Spinal cord (tissue), 9 donors: ENCODE measurements at regions not wholly inside any gene's neighbourhood (a gene's known extent, or its start where the extent isn't known, plus 50 kb on each side); places are given as distances from the start of the nearest gene placed in this dataset.

Experiments
- DNase-seq, 6 donors: peaks; one replicate each; pipeline versions ENCODE4 v3.0.0 to v3.0.0-alpha.2; 2013 to 2015; ENCODE audit warnings: low spot score in 6 of 6, low read depth in 4 of 6
- H3K27ac ChIP-seq: one replicate; pipeline ENCODE4 v1.5.1; 2013; ENCODE audit warnings: low read depth, low read length, control low read depth
- H3K27me3 ChIP-seq: one replicate; pipeline ENCODE4 v1.6.1; 2013; ENCODE audit warnings: low read length; ENCODE audit not compliant: control insufficient read depth, insufficient read depth
- H3K36me3 ChIP-seq: one replicate; pipeline ENCODE4 v1.6.1; 2013; ENCODE audit warnings: low read length; ENCODE audit not compliant: control insufficient read depth, insufficient read depth
- H3K4me1 ChIP-seq: one replicate; pipeline ENCODE4 v1.6.1; 2013; ENCODE audit warnings: low read length; ENCODE audit not compliant: control insufficient read depth, insufficient read depth
- H3K4me3 ChIP-seq: one replicate; pipeline ENCODE4 v1.5.1; 2013; ENCODE audit warnings: low read depth, low read length, control low read depth
- H3K9me3 ChIP-seq: one replicate; pipeline ENCODE4 v1.6.1; 2013; ENCODE audit warnings: low read length; ENCODE audit not compliant: control insufficient read depth, insufficient read depth
- WGBS: methylation state at CpG from one replicate; pipeline ENCODE4 v1.1.5; 2013; ENCODE audit warnings: missing lambda C conversion rate; ENCODE audit not compliant: insufficient coverage; 5-methylcytosine and 5-hydroxymethylcytosine counted together
- donor health status: healthy.

GRCh38 chr2:136051725-136052048, 66.3 kb upstream of the DARS1 start:
- no peak for DNase-seq
- H3K36me3 ChIP-seq: no peaks in the 10 kb centered on the region
- H3K4me3 ChIP-seq: no peak overlapping the region
- H3K4me1 ChIP-seq: no peaks in the 10 kb centered on the region
- H3K27ac ChIP-seq: no peak overlapping the region
- no peaks in the 10 kb centered on the region for H3K9me3 ChIP-seq
- no peaks in the 10 kb centered on the region for H3K27me3 ChIP-seq

- Histone ChIP-seq H3K36me3 (no peaks in the 10 kb centered on the region), H3K4me3 (no peak overlapping the region), H3K27me3 (no peaks in the 10 kb centered on the region), H3K4me1 (no peaks in the 10 kb centered on the region), H3K9me3 (no peaks in the 10 kb centered on the region), H3K27ac (no peak overlapping the region)
- DNase-seq: no peak
- WGBS: no CpG with 5 or more reads among the region's 2 CpGs
Measured at GRCh38 chr2:136051001-136051724, 65.7 kb upstream of the DARS1 start.

GRCh38 chr2:136049991-136050920, 64.8 kb upstream of the DARS1 start:
- DNase-seq: no peak
- Histone ChIP-seq H3K4me1 (no peaks in the 10 kb centered on the region), H3K27ac (no peak overlapping the region), H3K27me3 (no peaks in the 10 kb centered on the region), H3K9me3 (no peaks in the 10 kb centered on the region), H3K36me3 (no peaks in the 10 kb centered on the region), H3K4me3 (no peak overlapping the region)
- WGBS: no CpG with 5 or more reads among the region's 3 CpGs

- H3K4me3 ChIP-seq: no peak overlapping the region
- H3K27me3 ChIP-seq: no peaks in the 10 kb centered on the region
- H3K36me3 ChIP-seq: no peaks in the 10 kb centered on the region
- H3K4me1 ChIP-seq: no peaks in the 10 kb centered on the region
- H3K9me3 ChIP-seq: no peaks in the 10 kb centered on the region
- DNase-seq: no peak
- H3K27ac ChIP-seq: no peak overlapping the region
- WGBS: 40% methylated on average over 1 of the region's 3 CpGs
Measured at GRCh38 chr2:136049011-136049742, 63.8 kb upstream of the DARS1 start.

- H3K27ac ChIP-seq: no peak overlapping the region
- H3K9me3 ChIP-seq: no peaks in the 10 kb centered on the region
- no CpG with 5 or more reads among the region's 1 CpG for WGBS
- no peaks in the 10 kb centered on the region for H3K4me1 ChIP-seq
- no peaks in the 10 kb centered on the region for H3K27me3 ChIP-seq
- no peak overlapping the region for H3K4me3 ChIP-seq
- H3K36me3 ChIP-seq: no peaks in the 10 kb centered on the region
- no peak for DNase-seq
Measured at GRCh38 chr2:136045835-136046570, 60.6 kb upstream of the DARS1 start.

GRCh38 chr2:136045344-136045743, 59.9 kb upstream of the DARS1 start:
- no CpG with 5 or more reads among the region's 1 CpG for WGBS
- no peaks in the 10 kb centered on the region for H3K36me3 ChIP-seq
- no peak overlapping the region for H3K27ac ChIP-seq
- no peaks in the 10 kb centered on the region for H3K4me1 ChIP-seq
- DNase-seq: no peak
- H3K4me3 ChIP-seq: no peak overlapping the region
- no peaks in the 10 kb centered on the region for H3K9me3 ChIP-seq
- H3K27me3 ChIP-seq: no peaks in the 10 kb centered on the region
